Thyroid gland (tissue), 4 donors: ENCODE measurements at regions not wholly inside any gene's neighbourhood (a gene's known extent, or its start where the extent isn't known, plus 50 kb on each side); places are given as distances from the start of the nearest gene placed in this dataset.

ENCODE experiments used
- DNase-seq, 2 donors: peaks; one replicate each; pipeline ENCODE4 v3.0.0-alpha.2; 2019
- H3K27ac ChIP-seq, 3 donors: fragments of 200-600 bp; sonication (generic); 1 replicate in 2 of 3; 2 replicates in 1 of 3; pipeline ENCODE4 v1.5.1; 2016 to 2019; ENCODE audit warnings: mild to moderate bottlenecking in 1 of 3, moderate library complexity in 1 of 3
- H3K27me3 ChIP-seq: fragments of 200-600 bp; sonication (generic); one replicate; pipeline ENCODE4 v1.5.1; 2019
- H3K36me3 ChIP-seq, 2 donors: fragments of 200-600 bp; sonication (generic); one replicate each; pipeline ENCODE4 v1.5.1; 2016 to 2019
- H3K4me1 ChIP-seq, 2 donors: fragments of 200-600 bp; sonication (generic); one replicate each; pipeline ENCODE4 v1.5.1; 2017 to 2019
- H3K4me3 ChIP-seq, 3 donors: fragments of 200-600 bp; sonication (generic); replicated peaks in 1 of 3; 1 replicate in 2 of 3; 2 replicates in 1 of 3; pipeline ENCODE4 v1.5.1; 2016; ENCODE audit warnings: mild to moderate bottlenecking in 1 of 3
- H3K9me3 ChIP-seq: fragments of 200-600 bp; sonication (generic); one replicate; pipeline ENCODE4 v1.5.1; 2017
- POLR2A ChIP-seq, 2 donors: fragments of 450-650 bp; IDR thresholded peaks; one replicate each; pipeline ENCODE4 v1.6.1; 2017; ENCODE audit warnings: antibody characterized with exemption in 2 of 2, mild to moderate bottlenecking in 2 of 2, moderate library complexity in 1 of 2
- WGBS, 2 donors: methylation state at CpG; one replicate each; pipeline ENCODE4 v1.1.5; 2017; 5-methylcytosine and 5-hydroxymethylcytosine counted together
- intact Hi-C: fragments of 100-400 bp; cut with DNase I; formaldehyde crosslinking; loops from one replicate; pipeline ENCODE4 v1.15.1; 2023
- TF ChIP-seq, protein P1 (sequence below), 6 experiments: fragments of 200-600 bp in 3 of 6; fragments of 450-650 bp in 3 of 6; sonication (generic) in 3 of 6; IDR thresholded peaks; one replicate each; pipeline ENCODE4 v1.5.1; 2016 to 2019; ENCODE audit warnings: antibody characterized with exemption in 6 of 6, mild to moderate bottlenecking in 2 of 6, inconsistent platforms in 1 of 6, moderate library complexity in 1 of 6

DNA sequence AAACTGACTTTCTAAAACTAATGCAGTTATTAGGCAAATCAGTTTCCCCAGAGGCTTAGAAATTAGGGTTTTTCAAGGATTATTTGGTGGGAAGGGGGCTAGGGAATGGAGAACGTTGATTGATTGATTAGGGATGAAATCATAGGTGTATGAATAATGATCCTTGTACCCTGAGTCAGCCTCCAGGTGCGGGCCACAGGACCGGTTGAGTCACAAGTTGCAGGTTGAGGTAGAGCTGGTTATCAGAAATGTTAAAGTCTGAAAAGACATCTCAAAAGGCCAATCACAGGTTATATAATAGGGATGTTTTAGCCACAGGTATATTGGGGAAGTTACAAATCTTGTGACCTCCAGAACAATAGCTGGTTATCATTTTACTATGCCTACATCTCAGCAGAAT lies 341.8 kb upstream of the GULP1 start:
- H3K36me3 ChIP-seq = no peaks in the 10 kb centered on the region
- H3K4me3 ChIP-seq = no peak overlapping the region
- H3K9me3 ChIP-seq = no peaks in the 10 kb centered on the region
- no peak overlapping the region for H3K27ac ChIP-seq
- 92 to 93% methylated on average over 3 of the region's 3 CpGs for WGBS, 2 donors
- H3K4me1 ChIP-seq = no peaks in the 10 kb centered on the region
- no peak for DNase-seq
- no peaks in the 10 kb centered on the region for H3K27me3 ChIP-seq
- TF ChIP-seq, protein P1, sequence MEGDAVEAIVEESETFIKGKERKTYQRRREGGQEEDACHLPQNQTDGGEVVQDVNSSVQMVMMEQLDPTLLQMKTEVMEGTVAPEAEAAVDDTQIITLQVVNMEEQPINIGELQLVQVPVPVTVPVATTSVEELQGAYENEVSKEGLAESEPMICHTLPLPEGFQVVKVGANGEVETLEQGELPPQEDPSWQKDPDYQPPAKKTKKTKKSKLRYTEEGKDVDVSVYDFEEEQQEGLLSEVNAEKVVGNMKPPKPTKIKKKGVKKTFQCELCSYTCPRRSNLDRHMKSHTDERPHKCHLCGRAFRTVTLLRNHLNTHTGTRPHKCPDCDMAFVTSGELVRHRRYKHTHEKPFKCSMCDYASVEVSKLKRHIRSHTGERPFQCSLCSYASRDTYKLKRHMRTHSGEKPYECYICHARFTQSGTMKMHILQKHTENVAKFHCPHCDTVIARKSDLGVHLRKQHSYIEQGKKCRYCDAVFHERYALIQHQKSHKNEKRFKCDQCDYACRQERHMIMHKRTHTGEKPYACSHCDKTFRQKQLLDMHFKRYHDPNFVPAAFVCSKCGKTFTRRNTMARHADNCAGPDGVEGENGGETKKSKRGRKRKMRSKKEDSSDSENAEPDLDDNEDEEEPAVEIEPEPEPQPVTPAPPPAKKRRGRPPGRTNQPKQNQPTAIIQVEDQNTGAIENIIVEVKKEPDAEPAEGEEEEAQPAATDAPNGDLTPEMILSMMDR (IDR thresholded peaks at IDR 0.05) = no peak
- intact Hi-C loops = no loop called here

DNA sequence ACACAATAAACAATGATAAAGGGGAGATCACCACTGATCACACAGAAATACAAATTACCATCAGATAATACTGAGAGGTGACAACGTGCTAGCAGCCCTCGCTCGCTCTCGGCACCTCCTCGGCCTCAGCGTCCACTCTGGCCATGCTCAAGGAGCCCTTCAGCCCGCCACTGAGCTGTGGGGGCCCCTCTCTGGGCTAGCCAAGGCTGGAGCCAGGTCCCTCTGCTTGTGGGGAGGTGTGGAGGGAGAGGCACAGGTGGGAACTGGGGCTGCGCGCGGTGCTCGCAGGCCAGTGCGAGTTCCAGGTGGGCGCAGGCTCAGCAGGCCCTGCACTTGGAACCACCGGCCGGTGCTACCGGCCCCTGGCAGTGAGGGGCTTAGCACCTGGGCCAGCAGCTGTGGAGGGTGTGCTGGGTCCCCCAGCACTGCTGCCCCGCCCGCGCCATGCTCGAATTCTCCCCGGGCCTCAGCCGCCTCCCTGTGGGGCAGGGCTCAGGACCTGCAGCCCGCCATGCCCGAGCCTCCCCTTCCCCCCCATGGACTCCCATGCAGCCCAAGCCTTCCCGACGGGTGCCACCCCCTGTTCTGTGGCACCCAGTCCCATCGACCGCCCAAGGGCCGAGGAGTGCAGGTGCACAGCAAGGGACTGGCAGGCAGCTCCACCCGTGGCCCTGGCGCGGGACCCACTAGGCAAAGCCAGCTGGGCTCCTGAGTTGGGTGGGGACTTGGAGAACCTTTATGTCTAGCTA lies 340.0 kb upstream of the GULP1 start:
- no peaks in the 10 kb centered on the region for H3K27me3 ChIP-seq
- no peak overlapping the region for H3K27ac ChIP-seq
- intact Hi-C loops = no loop called here
- no peak for DNase-seq
- TF ChIP-seq, protein P1 (IDR thresholded peaks at IDR 0.05) = no peak
- no peak for TF ChIP-seq POLR2A (IDR thresholded peaks at IDR 0.05)
- H3K4me3 ChIP-seq = no peak overlapping the region
- no peaks in the 10 kb centered on the region for H3K4me1 ChIP-seq
- H3K36me3 ChIP-seq = no peaks in the 10 kb centered on the region
- WGBS, 2 donors = 93% methylated on average over 7 to 14 of the region's 32 CpGs
- no peaks in the 10 kb centered on the region for H3K9me3 ChIP-seq

DNA sequence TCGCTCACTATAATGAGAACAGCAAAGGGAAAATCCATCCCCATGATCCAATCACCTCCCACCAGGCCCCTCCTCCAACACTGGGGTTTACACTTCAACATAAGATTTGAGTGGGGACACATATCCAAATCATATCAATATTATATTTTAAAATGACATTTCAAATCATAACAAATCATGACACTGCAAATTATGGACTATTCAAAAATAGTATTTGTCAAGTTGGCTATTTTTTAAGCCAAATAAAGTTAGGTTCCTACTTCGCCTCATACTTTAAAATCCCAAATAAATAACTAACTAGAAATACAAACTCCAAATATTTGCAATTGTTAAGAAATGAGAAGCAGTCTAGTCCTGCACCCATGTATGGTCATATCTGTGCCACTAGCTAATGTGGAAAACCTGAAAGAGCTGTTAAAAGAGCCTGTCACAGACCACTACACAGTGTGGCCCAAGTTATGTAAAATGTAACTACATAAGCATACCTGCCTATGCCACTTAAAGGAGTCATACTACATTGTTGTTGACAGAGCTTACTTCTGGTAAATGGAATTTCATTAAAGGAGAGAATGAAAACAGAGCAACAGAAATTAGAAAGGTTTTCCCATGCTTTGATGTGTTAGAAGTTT lies 334.7 kb upstream of the GULP1 start:
- 92 to 95% methylated on average over 2 of the region's 2 CpGs for WGBS, 2 donors
- intact Hi-C loops = no loop called here
- no peaks in the 10 kb centered on the region for H3K27me3 ChIP-seq
- no peak overlapping the region for H3K27ac ChIP-seq
- DNase-seq = no peak
- no peaks in the 10 kb centered on the region for H3K36me3 ChIP-seq
- TF ChIP-seq POLR2A (IDR thresholded peaks at IDR 0.05) = no peak
- H3K9me3 ChIP-seq = no peaks in the 10 kb centered on the region
- no peaks in the 10 kb centered on the region for H3K4me1 ChIP-seq
- no peak overlapping the region for H3K4me3 ChIP-seq

DNA sequence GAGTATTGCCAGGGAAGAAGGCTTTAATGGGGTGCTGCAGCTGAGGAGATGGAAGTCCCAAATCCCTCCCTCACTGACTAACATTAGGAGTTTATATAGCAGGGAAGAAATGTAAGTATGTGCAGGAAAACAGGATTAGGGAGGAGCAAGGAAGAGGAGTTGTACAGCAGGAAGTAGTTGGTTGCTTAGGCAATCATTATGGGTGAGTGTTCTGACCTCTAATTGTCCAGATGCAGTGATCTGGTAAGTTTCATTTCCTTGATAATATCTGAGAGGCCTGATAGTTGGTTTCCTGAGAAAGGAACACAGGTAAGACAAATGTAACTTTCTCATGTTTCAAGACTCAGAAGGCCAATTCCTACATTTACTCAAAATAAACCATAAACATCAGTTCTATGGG lies 331.9 kb upstream of the GULP1 start:
- TF ChIP-seq, protein P1 (IDR thresholded peaks at IDR 0.05) = no peak
- TF ChIP-seq POLR2A (IDR thresholded peaks at IDR 0.05) = no peak
- Histone ChIP-seq H3K4me3 (no peak overlapping the region), H3K36me3 (no peaks in the 10 kb centered on the region), H3K27ac (no peak overlapping the region), H3K9me3 (no peaks in the 10 kb centered on the region), H3K4me1 (no peaks in the 10 kb centered on the region), H3K27me3 (no peaks in the 10 kb centered on the region)
- intact Hi-C loops = no loop called here
- DNase-seq = no peak

DNA sequence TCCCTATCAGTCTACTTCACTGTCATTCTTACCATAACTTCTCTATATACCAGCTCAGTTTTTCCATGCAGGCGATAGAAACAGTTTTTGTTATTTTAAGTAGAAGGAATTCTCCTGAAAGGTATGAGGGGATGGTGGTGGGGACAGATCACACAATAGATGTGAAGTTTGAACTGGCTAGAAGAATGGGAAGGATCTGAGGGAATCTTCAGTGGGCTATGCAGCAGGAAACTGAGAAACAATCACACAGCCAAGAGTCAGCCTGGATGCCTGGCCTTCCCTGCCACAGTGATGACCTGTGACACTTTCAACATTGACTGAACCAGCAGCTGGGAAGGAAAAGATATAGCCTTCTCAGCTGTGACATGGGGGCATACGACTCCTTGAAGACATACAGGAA lies 329.1 kb upstream of the GULP1 start:
- Histone ChIP-seq H3K27me3 (no peaks in the 10 kb centered on the region), H3K4me1 (no peaks in the 10 kb centered on the region), H3K27ac (no peak overlapping the region), H3K36me3 (no peaks in the 10 kb centered on the region), H3K4me3 (no peak overlapping the region), H3K9me3 (no peaks in the 10 kb centered on the region)
- TF ChIP-seq, protein P1 (IDR thresholded peaks at IDR 0.05) = no peak
- no peak for TF ChIP-seq POLR2A (IDR thresholded peaks at IDR 0.05)
- no peak for DNase-seq
- intact Hi-C loops = no loop called here
- 73 to 75% methylated on average over 2 of the region's 2 CpGs for WGBS, 2 donors
